SK-N-SH (cell line): ENCODE measurements at regions not wholly inside any gene's neighbourhood (a gene's known extent, or its start where the extent isn't known, plus 50 kb on each side); places are given as distances from the start of the nearest gene placed in this dataset.

Source experiments
- CTCF ChIA-PET: fragments of 300-600, 350-600 bp; formaldehyde crosslinking; extraction: SDS; loops from one replicate; lab custom pipeline; 2021; lab: Yijun Ruan, JAX
- POLR2A ChIA-PET: fragments of 350-600 bp; sonication (Branson Sonifier 250); formaldehyde crosslinking; extraction: SDS; loops from one replicate; lab custom pipeline; 2020; ENCODE audit warnings: antibody characterized with exemption, inconsistent platforms; lab: Yijun Ruan, JAX
- DNase-seq: peaks from one replicate; pipeline ENCODE4 v3.0.0; 2012
- H2AFZ ChIP-seq: fragments of 200-600 bp; sonication (generic); 2 replicates; pipeline ENCODE4 v1.8.1; 2016; ENCODE audit warnings: antibody characterized with exemption, mild to moderate bottlenecking, low read depth
- H3F3A ChIP-seq: fragments of 200-600 bp; sonication (generic); replicated peaks from 2 replicates; pipeline ENCODE3; 2016; ENCODE audit warnings: antibody characterized with exemption, mild to moderate bottlenecking; ENCODE audit not compliant: insufficient read depth
- H3K27ac ChIP-seq, 2 experiments: fragments of 200-500 bp in 1 of 2; fragments of 200-600 bp in 1 of 2; sonication (Bioruptor generic) in 1 of 2; sonication (generic), shearing (Covaris generic) in 1 of 2; 2 replicates each; pipeline versions ENCODE4 v1.5.1 to v1.6.1; 2014 to 2016; ENCODE audit warnings: low read depth in 2 of 2, inconsistent platforms in 1 of 2, low read length in 1 of 2, mild to moderate bottlenecking in 1 of 2, mixed read lengths in 1 of 2
- H3K27me3 ChIP-seq: fragments of 200-600 bp; sonication (generic), shearing (Covaris generic); 2 replicates; pipeline ENCODE4 v1.6.1; 2016; ENCODE audit warnings: mixed run types; ENCODE audit not compliant: insufficient read depth
- H3K36me3 ChIP-seq, 2 experiments: fragments of 200-500 bp in 1 of 2; fragments of 200-600 bp in 1 of 2; sonication (Bioruptor generic) in 1 of 2; sonication (generic) in 1 of 2; replicated peaks in 1 of 2; 2 replicates each; pipeline versions ENCODE3 to v1.5.1; 2014 to 2016; ENCODE audit warnings: low read length in 1 of 2, mild to moderate bottlenecking in 1 of 2; ENCODE audit not compliant: insufficient read depth in 2 of 2, control insufficient read depth in 1 of 2
- H3K4me1 ChIP-seq, 2 experiments: fragments of 200-500 bp in 1 of 2; fragments of 200-600 bp in 1 of 2; sonication (Bioruptor generic) in 1 of 2; sonication (generic), shearing (Covaris generic) in 1 of 2; 2 replicates each; pipeline versions ENCODE4 v1.5.1 to v1.6.1; 2014 to 2016; ENCODE audit warnings: low read depth in 1 of 2, low read length in 1 of 2, mixed run types in 1 of 2; ENCODE audit not compliant: insufficient read depth in 2 of 2, control insufficient read depth in 1 of 2
- H3K4me2 ChIP-seq: fragments of 200-600 bp; sonication (generic), shearing (Covaris generic); 2 replicates; pipeline ENCODE4 v1.6.1; 2017; ENCODE audit warnings: mixed run types
- H3K4me3 ChIP-seq, 2 experiments: fragments of 200-500 bp in 1 of 2; fragments of 200-600 bp in 1 of 2; sonication (Bioruptor generic) in 1 of 2; sonication (generic), shearing (Covaris generic) in 1 of 2; 2 replicates each; pipeline versions ENCODE4 v1.5.1 to v1.8.1; 2014 to 2016; ENCODE audit warnings: low read depth in 2 of 2, inconsistent platforms in 1 of 2, low read length in 1 of 2, mild to moderate bottlenecking in 1 of 2, mixed read lengths in 1 of 2, moderate library complexity in 1 of 2
- H3K79me2 ChIP-seq: fragments of 200-600 bp; sonication (generic); 2 replicates; pipeline ENCODE4 v1.8.1; 2017; ENCODE audit warnings: mild to moderate bottlenecking; ENCODE audit not compliant: insufficient read depth
- H3K9ac ChIP-seq: fragments of 200-600 bp; sonication (generic); 2 replicates; pipeline ENCODE4 v1.6.1; 2017; ENCODE audit warnings: mixed run types
- H3K9me2 ChIP-seq: fragments of 200-600 bp; sonication (generic); 2 replicates; pipeline ENCODE4 v1.6.1; 2017; ENCODE audit warnings: mixed run types
- H3K9me3 ChIP-seq: fragments of 200-600 bp; sonication (generic); 2 replicates; pipeline ENCODE4 v1.6.1; 2017; ENCODE audit warnings: mixed run types, mild to moderate bottlenecking, moderate library complexity
- H4K20me1 ChIP-seq: fragments of 200-600 bp; sonication (generic); 2 replicates; pipeline ENCODE4 v1.6.1; 2017; ENCODE audit warnings: mild to moderate bottlenecking, mixed run types; ENCODE audit not compliant: insufficient read depth
- CHD2 ChIP-seq: fragments of 150-350 bp; IDR thresholded peaks from 2 replicates; pipeline ENCODE4 v1.6.1; 2018; ENCODE audit warnings: low read length; ENCODE audit not compliant: partially characterized antibody
- ELF1 ChIP-seq: IDR thresholded peaks from 2 replicates; pipeline ENCODE4 v1.4.0; 2012
- EP300 ChIP-seq, 2 experiments: IDR thresholded peaks; 2 replicates each; pipeline versions ENCODE4 v1.4.0 to v1.6.1; 2012; ENCODE audit warnings: borderline replicate concordance in 1 of 2, low read depth in 1 of 2, low read length in 1 of 2
- EZH2phosphoT487 ChIP-seq: fragments of 200-600 bp; sonication (generic); IDR thresholded peaks from 2 replicates; pipeline ENCODE4 v1.6.1; 2017; ENCODE audit warnings: low read depth, mixed run types, mild to moderate bottlenecking, antibody characterized with exemption, moderate library complexity, borderline replicate concordance
- GABPA ChIP-seq: IDR thresholded peaks from 2 replicates; pipeline ENCODE4 v1.4.0; 2012; ENCODE audit warnings: low read depth, mild to moderate bottlenecking
- MEF2A ChIP-seq: IDR thresholded peaks from 2 replicates; pipeline ENCODE4 v1.4.0; 2012; ENCODE audit warnings: low read depth, borderline replicate concordance
- NFIC ChIP-seq: IDR thresholded peaks from 2 replicates; pipeline ENCODE4 v1.4.0; 2012; ENCODE audit warnings: borderline replicate concordance
- RCOR1 ChIP-seq: fragments of 150-350 bp; IDR thresholded peaks from 2 replicates; pipeline ENCODE4 v1.6.1; 2017; ENCODE audit warnings: antibody characterized with exemption, low read length
- SMC3 ChIP-seq: IDR thresholded peaks from 2 replicates; pipeline ENCODE4 v1.6.1; 2012; ENCODE audit warnings: low read depth, low read length, improper control_type of control experiment
- TAF1 ChIP-seq: IDR thresholded peaks from 2 replicates; pipeline ENCODE4 v1.6.1; 2012; ENCODE audit warnings: low read depth, mild to moderate bottlenecking, low read length, moderate library complexity, borderline replicate concordance
- TEAD4 ChIP-seq: IDR thresholded peaks from 2 replicates; pipeline ENCODE4 v1.4.0; 2012; ENCODE audit warnings: mild to moderate bottlenecking, borderline replicate concordance; ENCODE audit not compliant: insufficient read depth
- WGBS: methylation state at CpG from one replicate; pipeline ENCODE4 v1.1.6; 2017; ENCODE audit warnings: low lambda C conversion rate; 5-methylcytosine and 5-hydroxymethylcytosine counted together
- TF ChIP-seq, protein P1 (sequence below): fragments of 200-600 bp; sonication (generic); IDR thresholded peaks from 2 replicates; pipeline ENCODE4 v1.6.1; 2017; ENCODE audit warnings: antibody characterized with exemption, mild to moderate bottlenecking, moderate library complexity
- TF ChIP-seq, protein P2 (sequence below): IDR thresholded peaks from 2 replicates; pipeline ENCODE4 v1.4.0; 2012; ENCODE audit warnings: low read depth, borderline replicate concordance
- TF ChIP-seq, protein P3 (sequence below): IDR thresholded peaks from 2 replicates; pipeline ENCODE4 v1.4.0; 2012; ENCODE audit warnings: low read depth
- TF ChIP-seq, protein P4 (sequence below): IDR thresholded peaks from 2 replicates; pipeline ENCODE4 v1.4.0; 2012; ENCODE audit warnings: low read depth, borderline replicate concordance
- TF ChIP-seq, protein P5 (sequence below): IDR thresholded peaks from 2 replicates; pipeline ENCODE4 v1.6.1; 2012; ENCODE audit warnings: mild to moderate bottlenecking, low read depth, low read length, moderate library complexity

DNA sequence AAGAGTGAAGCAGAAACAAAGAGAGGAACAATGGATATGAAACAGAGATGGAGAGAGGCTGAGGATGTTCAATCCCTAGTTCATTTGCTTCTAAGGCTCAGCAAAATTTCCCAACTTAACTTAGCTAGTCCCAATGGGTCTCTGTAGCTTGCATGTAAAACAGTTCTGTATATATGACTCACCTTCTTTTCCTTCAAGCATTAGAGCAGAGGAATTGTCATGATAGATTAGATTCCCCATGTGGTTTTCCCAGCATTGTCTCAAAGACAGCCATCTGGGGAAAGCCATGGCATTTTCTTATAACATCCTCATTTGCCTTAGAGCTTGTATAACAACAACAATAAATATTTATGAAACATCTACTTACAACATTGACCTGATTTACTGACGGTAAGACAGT is 93.9 kb upstream of the GATB start:
- Histone ChIP-seq H3K27ac (no peak overlapping the region), H3K9me3 (no peaks in the 10 kb centered on the region), H3K79me2 (no peaks in the 10 kb centered on the region), H3K36me3 (no peaks in the 10 kb centered on the region), H3K9me2 (no peaks in the 10 kb centered on the region), H4K20me1 (no peaks in the 10 kb centered on the region), H3K27me3 (no peaks in the 10 kb centered on the region; the same call in 1 of the 2 replicates), H3K9ac (no peak overlapping the region)
- ChIA-PET POLR2A (no interaction called here), CTCF (interaction anchor here (1.4 kb wide), 1 partner anchor 74 kb away, joined by 3 read pairs; no protein-coding TSS in a partner anchor)
- 50% methylated on average over 1 of the region's 1 CpG for WGBS
- no peak for TF ChIP-seq RCOR1
- TF ChIP-seq, protein P1, sequence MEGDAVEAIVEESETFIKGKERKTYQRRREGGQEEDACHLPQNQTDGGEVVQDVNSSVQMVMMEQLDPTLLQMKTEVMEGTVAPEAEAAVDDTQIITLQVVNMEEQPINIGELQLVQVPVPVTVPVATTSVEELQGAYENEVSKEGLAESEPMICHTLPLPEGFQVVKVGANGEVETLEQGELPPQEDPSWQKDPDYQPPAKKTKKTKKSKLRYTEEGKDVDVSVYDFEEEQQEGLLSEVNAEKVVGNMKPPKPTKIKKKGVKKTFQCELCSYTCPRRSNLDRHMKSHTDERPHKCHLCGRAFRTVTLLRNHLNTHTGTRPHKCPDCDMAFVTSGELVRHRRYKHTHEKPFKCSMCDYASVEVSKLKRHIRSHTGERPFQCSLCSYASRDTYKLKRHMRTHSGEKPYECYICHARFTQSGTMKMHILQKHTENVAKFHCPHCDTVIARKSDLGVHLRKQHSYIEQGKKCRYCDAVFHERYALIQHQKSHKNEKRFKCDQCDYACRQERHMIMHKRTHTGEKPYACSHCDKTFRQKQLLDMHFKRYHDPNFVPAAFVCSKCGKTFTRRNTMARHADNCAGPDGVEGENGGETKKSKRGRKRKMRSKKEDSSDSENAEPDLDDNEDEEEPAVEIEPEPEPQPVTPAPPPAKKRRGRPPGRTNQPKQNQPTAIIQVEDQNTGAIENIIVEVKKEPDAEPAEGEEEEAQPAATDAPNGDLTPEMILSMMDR, result no peak
- TF ChIP-seq, all 33 proteins: peak for 0
- Histone ChIP-seq H3F3A (no peaks in the 10 kb centered on the region), H3K4me3 (no peak overlapping the region), H3K4me2 (no peak overlapping the region), H2AFZ (no peak overlapping the region), H3K4me1 (peaks cover 0 to 6% of the 10 kb centered on the region in 2 experiments; a peak in 1 of 4 replicates)
- DNase-seq, result no peak

DNA sequence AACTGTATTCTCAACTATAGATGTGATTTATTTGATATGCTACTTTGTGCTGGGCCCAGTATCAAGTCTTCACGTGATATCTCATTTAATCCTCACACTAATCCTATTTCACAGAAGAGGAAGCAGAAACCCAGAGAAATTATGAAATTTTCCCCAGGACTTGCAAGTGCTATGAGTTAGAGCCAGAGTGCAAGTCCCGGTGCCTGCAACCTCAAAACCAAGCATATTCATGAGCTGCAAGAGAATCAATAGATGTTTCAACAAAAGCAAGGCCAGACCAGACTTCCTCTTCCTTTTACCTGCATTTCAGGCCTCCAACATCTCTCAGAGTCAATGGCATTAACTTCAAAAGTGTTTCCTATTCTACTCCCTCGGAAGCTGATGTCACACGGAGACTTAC is 92.2 kb upstream of the GATB start:
- no peak overlapping the region for H3K27ac ChIP-seq
- H3K9me2 ChIP-seq, result no peaks in the 10 kb centered on the region
- H3K27me3 ChIP-seq, result no peaks in the 10 kb centered on the region; the same call in 1 of the 2 replicates
- H3F3A ChIP-seq, result no peaks in the 10 kb centered on the region
- peaks cover 0 to 6% of the 10 kb centered on the region in 2 experiments; a peak in 1 of 4 replicates for H3K4me1 ChIP-seq
- ChIA-PET POLR2A (no interaction called here), CTCF (no interaction called here)
- no peak for DNase-seq
- H2AFZ ChIP-seq, result no peak overlapping the region
- WGBS, result 36% methylated on average over 4 of the region's 4 CpGs
- no peak overlapping the region for H3K4me3 ChIP-seq
- no peaks in the 10 kb centered on the region for H3K36me3 ChIP-seq
- H3K9ac ChIP-seq, result no peak overlapping the region
- H3K9me3 ChIP-seq, result no peaks in the 10 kb centered on the region
- H3K79me2 ChIP-seq, result no peaks in the 10 kb centered on the region
- no peak overlapping the region for H3K4me2 ChIP-seq
- no peaks in the 10 kb centered on the region for H4K20me1 ChIP-seq
- TF ChIP-seq, protein P2, sequence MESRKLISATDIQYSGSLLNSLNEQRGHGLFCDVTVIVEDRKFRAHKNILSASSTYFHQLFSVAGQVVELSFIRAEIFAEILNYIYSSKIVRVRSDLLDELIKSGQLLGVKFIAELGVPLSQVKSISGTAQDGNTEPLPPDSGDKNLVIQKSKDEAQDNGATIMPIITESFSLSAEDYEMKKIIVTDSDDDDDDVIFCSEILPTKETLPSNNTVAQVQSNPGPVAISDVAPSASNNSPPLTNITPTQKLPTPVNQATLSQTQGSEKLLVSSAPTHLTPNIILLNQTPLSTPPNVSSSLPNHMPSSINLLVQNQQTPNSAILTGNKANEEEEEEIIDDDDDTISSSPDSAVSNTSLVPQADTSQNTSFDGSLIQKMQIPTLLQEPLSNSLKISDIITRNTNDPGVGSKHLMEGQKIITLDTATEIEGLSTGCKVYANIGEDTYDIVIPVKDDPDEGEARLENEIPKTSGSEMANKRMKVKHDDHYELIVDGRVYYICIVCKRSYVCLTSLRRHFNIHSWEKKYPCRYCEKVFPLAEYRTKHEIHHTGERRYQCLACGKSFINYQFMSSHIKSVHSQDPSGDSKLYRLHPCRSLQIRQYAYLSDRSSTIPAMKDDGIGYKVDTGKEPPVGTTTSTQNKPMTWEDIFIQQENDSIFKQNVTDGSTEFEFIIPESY, result no peak
- TF ChIP-seq, protein P3, sequence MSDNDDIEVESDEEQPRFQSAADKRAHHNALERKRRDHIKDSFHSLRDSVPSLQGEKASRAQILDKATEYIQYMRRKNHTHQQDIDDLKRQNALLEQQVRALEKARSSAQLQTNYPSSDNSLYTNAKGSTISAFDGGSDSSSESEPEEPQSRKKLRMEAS, result no peak
- no peak for TF ChIP-seq GABPA
- TF ChIP-seq TAF1, result no peak
- no peak for TF ChIP-seq ELF1
- no peak for TF ChIP-seq SMC3
- TF ChIP-seq, protein P1, result no peak
- TF ChIP-seq, protein P4, sequence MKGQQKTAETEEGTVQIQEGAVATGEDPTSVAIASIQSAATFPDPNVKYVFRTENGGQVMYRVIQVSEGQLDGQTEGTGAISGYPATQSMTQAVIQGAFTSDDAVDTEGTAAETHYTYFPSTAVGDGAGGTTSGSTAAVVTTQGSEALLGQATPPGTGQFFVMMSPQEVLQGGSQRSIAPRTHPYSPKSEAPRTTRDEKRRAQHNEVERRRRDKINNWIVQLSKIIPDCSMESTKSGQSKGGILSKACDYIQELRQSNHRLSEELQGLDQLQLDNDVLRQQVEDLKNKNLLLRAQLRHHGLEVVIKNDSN, result no peak
- TF ChIP-seq TEAD4, result no peak
- TF ChIP-seq EP300 (IDR thresholded peaks at IDR 0.05; ENCODE audit: borderline replicate concordance in 1 of 2, low read depth in 1 of 2, low read length in 1 of 2), result no peak
- TF ChIP-seq RCOR1, result no peak
- no peak for TF ChIP-seq CHD2
- TF ChIP-seq NFIC, result no peak
- no peak for TF ChIP-seq MEF2A
- TF ChIP-seq, protein P5, sequence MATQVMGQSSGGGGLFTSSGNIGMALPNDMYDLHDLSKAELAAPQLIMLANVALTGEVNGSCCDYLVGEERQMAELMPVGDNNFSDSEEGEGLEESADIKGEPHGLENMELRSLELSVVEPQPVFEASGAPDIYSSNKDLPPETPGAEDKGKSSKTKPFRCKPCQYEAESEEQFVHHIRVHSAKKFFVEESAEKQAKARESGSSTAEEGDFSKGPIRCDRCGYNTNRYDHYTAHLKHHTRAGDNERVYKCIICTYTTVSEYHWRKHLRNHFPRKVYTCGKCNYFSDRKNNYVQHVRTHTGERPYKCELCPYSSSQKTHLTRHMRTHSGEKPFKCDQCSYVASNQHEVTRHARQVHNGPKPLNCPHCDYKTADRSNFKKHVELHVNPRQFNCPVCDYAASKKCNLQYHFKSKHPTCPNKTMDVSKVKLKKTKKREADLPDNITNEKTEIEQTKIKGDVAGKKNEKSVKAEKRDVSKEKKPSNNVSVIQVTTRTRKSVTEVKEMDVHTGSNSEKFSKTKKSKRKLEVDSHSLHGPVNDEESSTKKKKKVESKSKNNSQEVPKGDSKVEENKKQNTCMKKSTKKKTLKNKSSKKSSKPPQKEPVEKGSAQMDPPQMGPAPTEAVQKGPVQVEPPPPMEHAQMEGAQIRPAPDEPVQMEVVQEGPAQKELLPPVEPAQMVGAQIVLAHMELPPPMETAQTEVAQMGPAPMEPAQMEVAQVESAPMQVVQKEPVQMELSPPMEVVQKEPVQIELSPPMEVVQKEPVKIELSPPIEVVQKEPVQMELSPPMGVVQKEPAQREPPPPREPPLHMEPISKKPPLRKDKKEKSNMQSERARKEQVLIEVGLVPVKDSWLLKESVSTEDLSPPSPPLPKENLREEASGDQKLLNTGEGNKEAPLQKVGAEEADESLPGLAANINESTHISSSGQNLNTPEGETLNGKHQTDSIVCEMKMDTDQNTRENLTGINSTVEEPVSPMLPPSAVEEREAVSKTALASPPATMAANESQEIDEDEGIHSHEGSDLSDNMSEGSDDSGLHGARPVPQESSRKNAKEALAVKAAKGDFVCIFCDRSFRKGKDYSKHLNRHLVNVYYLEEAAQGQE, result no peak
- no peak for TF ChIP-seq EZH2phosphoT487
